Trophoblast cell (in vitro differentiated cells and primary cell): ENCODE measurements at regions not wholly inside any gene's neighbourhood (a gene's known extent, or its start where the extent isn't known, plus 50 kb on each side); places are given as distances from the start of the nearest gene placed in this dataset.

Experiments used
- DNase-seq, 2 donors: peaks; one replicate each; pipeline ENCODE4 v3.0.0-alpha.2; 2016
- H2AFZ ChIP-seq: 2 replicates; pipeline ENCODE4 v1.6.1; 2013; ENCODE audit warnings: low read length, moderate library complexity, mild to moderate bottlenecking; ENCODE audit not compliant: insufficient read depth, poor library complexity
- H2AK5ac ChIP-seq: 2 replicates; pipeline ENCODE4 v1.6.1; 2013; ENCODE audit warnings: mild to moderate bottlenecking, low read length
- H2BK120ac ChIP-seq: 2 replicates; pipeline ENCODE4 v1.6.1; 2013; ENCODE audit warnings: low read length, mild to moderate bottlenecking, moderate library complexity; ENCODE audit not compliant: insufficient read depth, poor library complexity
- H2BK12ac ChIP-seq: 2 replicates; pipeline ENCODE4 v1.6.1; 2013; ENCODE audit warnings: mild to moderate bottlenecking, low read length, moderate library complexity
- H2BK5ac ChIP-seq: 2 replicates; pipeline ENCODE4 v1.6.1; 2013; ENCODE audit warnings: low read length, low read depth, moderate library complexity, mild to moderate bottlenecking; ENCODE audit not compliant: poor library complexity
- H3K14ac ChIP-seq: 2 replicates; pipeline ENCODE4 v1.6.1; 2013; ENCODE audit warnings: mild to moderate bottlenecking, low read length
- H3K18ac ChIP-seq: 2 replicates; pipeline ENCODE4 v1.6.1; 2013; ENCODE audit warnings: mild to moderate bottlenecking, low read length
- H3K23ac ChIP-seq: 2 replicates; pipeline ENCODE4 v1.6.1; 2013; ENCODE audit warnings: low read length
- H3K27ac ChIP-seq: 2 replicates; pipeline ENCODE4 v1.5.1; 2013; ENCODE audit warnings: low read depth, mild to moderate bottlenecking, inconsistent platforms, low read length, moderate library complexity
- H3K27me3 ChIP-seq: 2 replicates; pipeline ENCODE4 v1.6.1; 2013; ENCODE audit warnings: inconsistent platforms, mild to moderate bottlenecking, low read length, moderate library complexity; ENCODE audit not compliant: insufficient read depth
- H3K36me3 ChIP-seq, 2 experiments: 1 replicate in 1 of 2; 2 replicates in 1 of 2; pipeline ENCODE4 v1.6.1; 2013; ENCODE audit warnings: low read length in 2 of 2, mild to moderate bottlenecking in 2 of 2, moderate library complexity in 1 of 2; ENCODE audit not compliant: insufficient read depth in 2 of 2, control insufficient read depth in 1 of 2
- H3K4ac ChIP-seq: 2 replicates; pipeline ENCODE4 v1.6.1; 2013; ENCODE audit warnings: low read depth, mild to moderate bottlenecking, low read length, moderate library complexity
- H3K4me1 ChIP-seq, 2 experiments: 1 replicate in 1 of 2; 2 replicates in 1 of 2; pipeline ENCODE4 v1.6.1; 2013; ENCODE audit warnings: low read length in 2 of 2, mild to moderate bottlenecking in 2 of 2, moderate library complexity in 1 of 2; ENCODE audit not compliant: insufficient read depth in 2 of 2, control insufficient read depth in 1 of 2
- H3K4me2 ChIP-seq: 2 replicates; pipeline ENCODE4 v1.6.1; 2013; ENCODE audit warnings: inconsistent platforms, mild to moderate bottlenecking, low read length, moderate library complexity
- H3K4me3 ChIP-seq: 2 replicates; pipeline ENCODE4 v1.5.1; 2013; ENCODE audit warnings: mild to moderate bottlenecking, low read depth, low read length, inconsistent platforms
- H3K79me1 ChIP-seq: one replicate; pipeline ENCODE4 v1.6.1; 2013; ENCODE audit warnings: low read length
- H3K79me2 ChIP-seq: 2 replicates; pipeline ENCODE4 v1.6.1; 2013; ENCODE audit warnings: low read length, mild to moderate bottlenecking; ENCODE audit not compliant: control insufficient read depth, insufficient read depth, poor library complexity
- H3K9ac ChIP-seq: 2 replicates; pipeline ENCODE4 v1.6.1; 2013; ENCODE audit warnings: mild to moderate bottlenecking, low read length
- H3K9me3 ChIP-seq: 2 replicates; pipeline ENCODE4 v1.6.1; 2013; ENCODE audit warnings: low read depth, mild to moderate bottlenecking, control low read depth, inconsistent platforms, low read length; ENCODE audit not compliant: insufficient read depth
- H4K12ac ChIP-seq: 2 replicates; pipeline ENCODE4 v1.6.1; 2013; ENCODE audit warnings: low read depth, mild to moderate bottlenecking, low read length, moderate library complexity
- H4K8ac ChIP-seq: 2 replicates; pipeline ENCODE4 v1.6.1; 2013; ENCODE audit warnings: low read depth, mild to moderate bottlenecking, low read length, moderate library complexity
- H4K91ac ChIP-seq: one replicate; pipeline ENCODE4 v1.6.1; 2013; ENCODE audit warnings: low read depth, mild to moderate bottlenecking, low read length, moderate library complexity
- WGBS: extraction: QIAGEN DNeasy Blood & Tissue Kit; methylation state at CpG from one replicate; pipeline ENCODE4 v1.1.7; 2013; ENCODE audit warnings: missing lambda C conversion rate; ENCODE audit not compliant: insufficient read length, insufficient coverage; ENCODE audit errors: extremely low coverage; 5-methylcytosine and 5-hydroxymethylcytosine counted together

- Histone ChIP-seq H4K91ac (no peak overlapping the region), H4K8ac (no peak overlapping the region), H3K14ac (no peak overlapping the region), H2BK5ac (no peak overlapping the region), H4K12ac (no peak overlapping the region), H3K9me3 (no peaks in the 10 kb centered on the region), H2AK5ac (no peak overlapping the region), H3K4me2 (no peak overlapping the region), H3K4ac (no peak overlapping the region), H3K4me3 (no peak overlapping the region), H3K9ac (no peak overlapping the region), H2BK12ac (no peak overlapping the region), H3K4me1 (no peaks in the 10 kb centered on the region), H2BK120ac (no peak overlapping the region), H3K36me3 (no peaks in the 10 kb centered on the region), H3K18ac (no peak overlapping the region), H2AFZ (no peak overlapping the region), H3K27ac (no peak overlapping the region), H3K27me3 (no peaks in the 10 kb centered on the region), H3K79me1 (no peaks in the 10 kb centered on the region), H3K23ac (no peak overlapping the region), H3K79me2 (no peaks in the 10 kb centered on the region)
- DNase-seq = no peak
- WGBS = no CpG with 5 or more reads among the region's 1 CpG
These were observed 625.1 kb upstream of the ANKRD30A start for GRCh38 chr10:36500266-36500665.

DNA sequence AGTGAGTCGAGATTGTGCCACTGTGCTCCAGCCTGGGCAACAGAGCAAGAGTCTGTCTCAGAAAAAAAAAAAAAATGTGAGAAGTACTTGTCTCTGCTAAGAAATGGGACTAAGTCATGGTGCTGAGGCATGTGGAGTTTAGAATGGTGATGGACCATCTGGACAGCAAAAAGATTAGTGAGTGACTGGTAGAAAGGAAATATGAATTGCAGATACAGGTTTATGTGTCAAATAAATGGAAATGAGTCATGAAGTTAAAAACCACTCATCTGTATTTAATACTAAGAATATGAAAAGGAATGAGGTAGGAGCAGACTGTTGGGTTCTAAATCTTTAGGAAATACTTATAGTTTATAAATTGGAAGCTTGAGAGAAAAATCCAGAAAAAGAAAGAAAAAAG is 625.7 kb upstream of the ANKRD30A start:
- no peak overlapping the region for H3K18ac ChIP-seq
- no peaks in the 10 kb centered on the region for H3K36me3 ChIP-seq
- no peak overlapping the region for H3K23ac ChIP-seq
- H3K14ac ChIP-seq = no peak overlapping the region
- no peak overlapping the region for H2BK5ac ChIP-seq
- no peak overlapping the region for H3K4me3 ChIP-seq
- no peaks in the 10 kb centered on the region for H3K9me3 ChIP-seq
- H3K9ac ChIP-seq = no peak overlapping the region
- H2BK120ac ChIP-seq = no peak overlapping the region
- no CpG with 5 or more reads among the region's 1 CpG for WGBS
- no peak overlapping the region for H4K12ac ChIP-seq
- no peak overlapping the region for H4K91ac ChIP-seq
- DNase-seq = no peak
- H3K4me2 ChIP-seq = no peak overlapping the region
- no peaks in the 10 kb centered on the region for H3K79me1 ChIP-seq
- no peak overlapping the region for H2AK5ac ChIP-seq
- no peaks in the 10 kb centered on the region for H3K4me1 ChIP-seq
- no peak overlapping the region for H2AFZ ChIP-seq
- no peak overlapping the region for H2BK12ac ChIP-seq
- H3K79me2 ChIP-seq = no peaks in the 10 kb centered on the region
- H3K4ac ChIP-seq = no peak overlapping the region
- no peaks in the 10 kb centered on the region for H3K27me3 ChIP-seq
- no peak overlapping the region for H4K8ac ChIP-seq
- no peak overlapping the region for H3K27ac ChIP-seq

DNA sequence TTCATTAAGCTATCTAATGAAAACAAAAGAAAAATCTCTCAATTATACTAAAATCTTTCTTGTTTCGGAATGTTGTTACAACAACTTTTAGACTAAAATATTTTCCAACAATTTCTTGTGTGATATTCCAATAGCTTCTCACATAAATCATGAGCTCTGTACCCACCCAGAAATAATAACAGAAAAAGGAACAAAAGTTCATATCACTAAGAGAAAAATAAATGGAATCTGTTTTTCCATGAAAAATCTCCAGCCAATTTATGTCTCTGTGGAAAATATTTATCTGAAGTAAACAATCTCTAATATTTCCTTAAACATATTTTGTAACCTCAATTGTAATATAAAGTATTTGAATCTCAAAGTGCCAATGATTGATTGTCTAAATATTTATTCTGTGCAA is 628.6 kb upstream of the ANKRD30A start:
- no peak overlapping the region for H3K4ac ChIP-seq
- no peak overlapping the region for H4K12ac ChIP-seq
- H3K36me3 ChIP-seq = no peaks in the 10 kb centered on the region
- no peaks in the 10 kb centered on the region for H3K4me1 ChIP-seq
- no peaks in the 10 kb centered on the region for H3K9me3 ChIP-seq
- no peak overlapping the region for H2BK12ac ChIP-seq
- H2BK120ac ChIP-seq = no peak overlapping the region
- no peak overlapping the region for H3K14ac ChIP-seq
- H3K79me2 ChIP-seq = no peaks in the 10 kb centered on the region
- H4K91ac ChIP-seq = no peak overlapping the region
- WGBS = no CpG with 5 or more reads among the region's 1 CpG
- no peaks in the 10 kb centered on the region for H3K79me1 ChIP-seq
- no peak overlapping the region for H2AK5ac ChIP-seq
- H2AFZ ChIP-seq = no peak overlapping the region
- no peak overlapping the region for H4K8ac ChIP-seq
- no peak for DNase-seq
- no peak overlapping the region for H2BK5ac ChIP-seq
- H3K18ac ChIP-seq = no peak overlapping the region
- H3K4me2 ChIP-seq = no peak overlapping the region
- H3K9ac ChIP-seq = no peak overlapping the region
- no peak overlapping the region for H3K23ac ChIP-seq
- no peak overlapping the region for H3K27ac ChIP-seq
- no peak overlapping the region for H3K4me3 ChIP-seq
- H3K27me3 ChIP-seq = no peaks in the 10 kb centered on the region

GRCh38 chr10:36494371-36494770 is 631.0 kb upstream of the ANKRD30A start:
- no peak overlapping the region for H3K4ac ChIP-seq
- H2AFZ ChIP-seq = no peak overlapping the region
- no peak overlapping the region for H4K91ac ChIP-seq
- WGBS = no CpG with 5 or more reads among the region's 2 CpGs
- H3K9me3 ChIP-seq = no peaks in the 10 kb centered on the region
- no peak overlapping the region for H3K14ac ChIP-seq
- H3K4me3 ChIP-seq = no peak overlapping the region
- peaks cover 7% of the 10 kb centered on the region for H3K79me1 ChIP-seq
- no peak for DNase-seq
- no peak overlapping the region for H3K23ac ChIP-seq
- no peak overlapping the region for H2BK120ac ChIP-seq
- H2AK5ac ChIP-seq = no peak overlapping the region
- H3K27me3 ChIP-seq = no peaks in the 10 kb centered on the region
- H3K27ac ChIP-seq = no peak overlapping the region
- no peak overlapping the region for H2BK5ac ChIP-seq
- H4K12ac ChIP-seq = no peak overlapping the region
- H3K4me1 ChIP-seq = peaks cover 3% of the 10 kb centered on the region in 2 experiments
- no peaks in the 10 kb centered on the region for H3K36me3 ChIP-seq
- no peak overlapping the region for H3K18ac ChIP-seq
- H3K9ac ChIP-seq = no peak overlapping the region
- no peak overlapping the region for H3K4me2 ChIP-seq
- H4K8ac ChIP-seq = no peak overlapping the region
- H2BK12ac ChIP-seq = no peak overlapping the region
- H3K79me2 ChIP-seq = no peaks in the 10 kb centered on the region
